Coronary artery (tissue), 2 donors: ENCODE measurements at regions not wholly inside any gene's neighbourhood (a gene's known extent, or its start where the extent isn't known, plus 50 kb on each side); places are given as distances from the start of the nearest gene placed in this dataset.

Experiments
- DNase-seq: peaks from one replicate; pipeline ENCODE4 v3.0.0-alpha.2; 2017; ENCODE audit warnings: low spot score
- H3K27ac ChIP-seq, 2 donors: fragments of 200-600 bp; sonication (generic); one replicate each; pipeline ENCODE4 v1.5.1; 2016 to 2019
- H3K4me3 ChIP-seq: fragments of 200-600 bp; sonication (generic); 2 replicates; pipeline ENCODE4 v1.5.1; 2016; ENCODE audit warnings: mild to moderate bottlenecking, moderate library complexity
- CTCF ChIP-seq: fragments of 200-600 bp; sonication (generic); IDR thresholded peaks from one replicate; pipeline ENCODE4 v1.5.1; 2019; ENCODE audit warnings: antibody characterized with exemption

- no peak for DNase-seq
- no peak for TF ChIP-seq CTCF
- Histone ChIP-seq H3K4me3 (no peak overlapping the region), H3K27ac (no peak overlapping the region)
Measured at GRCh38 chr3:43156812-43157455, 51.1 kb upstream of the POMGNT2 start.

GRCh38 chr3:43155464-43156121, 49.7 kb upstream of the POMGNT2 start:
- TF ChIP-seq CTCF: peak; percentile 37
- no peak for DNase-seq
- Histone ChIP-seq H3K27ac (no peak overlapping the region), H3K4me3 (no peak overlapping the region)
